DOHH2 (cell line): ENCODE measurements at regions not wholly inside any gene's neighbourhood (a gene's known extent, or its start where the extent isn't known, plus 50 kb on each side); places are given as distances from the start of the nearest gene placed in this dataset.
"Not testable (repeated sequence)": the region's sequence is repeated elsewhere in the genome, so short reads cannot be mapped to it uniquely, and the experiment has no call there.

Experiments
- H3F3A ChIP-seq: fragments of 200-600 bp; sonication (generic), shearing (Covaris generic); 2 replicates; pipeline ENCODE4 v1.6.0; 2016; ENCODE audit warnings: antibody characterized with exemption, mild to moderate bottlenecking; ENCODE audit not compliant: control insufficient read depth, insufficient read depth
- H3K27ac ChIP-seq: fragments of 200-600 bp; sonication (generic); 2 replicates; pipeline ENCODE4 v1.5.1; 2014; ENCODE audit warnings: low read depth, mild to moderate bottlenecking, low read length, moderate library complexity
- H3K27me3 ChIP-seq: fragments of 200-600 bp; sonication (generic); 2 replicates; pipeline ENCODE4 v1.6.1; 2014; ENCODE audit warnings: mild to moderate bottlenecking, low read length, mixed read lengths; ENCODE audit not compliant: control insufficient read depth
- H3K36me3 ChIP-seq: fragments of 200-600 bp; sonication (generic); 2 replicates; pipeline ENCODE4 v1.6.1; 2014; ENCODE audit warnings: mild to moderate bottlenecking, low read length, moderate library complexity, mixed read lengths; ENCODE audit not compliant: control insufficient read depth
- H3K4me1 ChIP-seq: fragments of 200-600 bp; sonication (generic); 2 replicates; pipeline ENCODE4 v1.6.1; 2014; ENCODE audit warnings: mild to moderate bottlenecking, low read length, mixed read lengths; ENCODE audit not compliant: control insufficient read depth
- H3K4me2 ChIP-seq: fragments of 200-600 bp; sonication (generic); 2 replicates; pipeline ENCODE4 v1.6.0; 2014; ENCODE audit warnings: mild to moderate bottlenecking, low read length, moderate library complexity
- H3K4me3 ChIP-seq: fragments of 200-600 bp; sonication (generic); 2 replicates; pipeline ENCODE4 v1.5.1; 2014; ENCODE audit warnings: mild to moderate bottlenecking, low read length, mixed read lengths
- H3K79me2 ChIP-seq: fragments of 200-600 bp; sonication (generic); 2 replicates; pipeline ENCODE4 v1.6.1; 2014; ENCODE audit warnings: mild to moderate bottlenecking, low read length, mixed read lengths; ENCODE audit not compliant: control insufficient read depth
- H3K9me2 ChIP-seq: fragments of 200-600 bp; sonication (generic); replicated peaks from 2 replicates; pipeline ENCODE4 v1.6.1; 2014; ENCODE audit warnings: mild to moderate bottlenecking, low read length, mixed read lengths; ENCODE audit not compliant: control insufficient read depth
- H3K9me3 ChIP-seq: fragments of 200-600 bp; sonication (generic); 2 replicates; pipeline ENCODE4 v1.6.1; 2014; ENCODE audit warnings: antibody characterized with exemption, low read length, mixed read lengths; ENCODE audit not compliant: control insufficient read depth, insufficient read depth
- H4K20me1 ChIP-seq: fragments of 200-600 bp; sonication (generic); 2 replicates; pipeline ENCODE4 v1.6.0; 2014; ENCODE audit warnings: low read depth, mild to moderate bottlenecking, antibody characterized with exemption, low read length, moderate library complexity; ENCODE audit not compliant: control insufficient read depth, insufficient read depth
- EZH2phosphoT487 ChIP-seq: fragments of 200-600 bp; sonication (generic); IDR thresholded peaks from 2 replicates; pipeline ENCODE4 v1.6.1; 2017; ENCODE audit warnings: borderline replicate concordance, mild to moderate bottlenecking, antibody characterized with exemption, low read length, moderate library complexity, mixed read lengths
- TF ChIP-seq, protein P1 (sequence below): fragments of 200-600 bp; sonication (generic); IDR thresholded peaks from one replicate; pipeline ENCODE4 v1.5.1; 2014; ENCODE audit warnings: antibody characterized with exemption, mild to moderate bottlenecking, low read depth, low read length; ENCODE audit not compliant: poor library complexity, severe bottlenecking

DNA sequence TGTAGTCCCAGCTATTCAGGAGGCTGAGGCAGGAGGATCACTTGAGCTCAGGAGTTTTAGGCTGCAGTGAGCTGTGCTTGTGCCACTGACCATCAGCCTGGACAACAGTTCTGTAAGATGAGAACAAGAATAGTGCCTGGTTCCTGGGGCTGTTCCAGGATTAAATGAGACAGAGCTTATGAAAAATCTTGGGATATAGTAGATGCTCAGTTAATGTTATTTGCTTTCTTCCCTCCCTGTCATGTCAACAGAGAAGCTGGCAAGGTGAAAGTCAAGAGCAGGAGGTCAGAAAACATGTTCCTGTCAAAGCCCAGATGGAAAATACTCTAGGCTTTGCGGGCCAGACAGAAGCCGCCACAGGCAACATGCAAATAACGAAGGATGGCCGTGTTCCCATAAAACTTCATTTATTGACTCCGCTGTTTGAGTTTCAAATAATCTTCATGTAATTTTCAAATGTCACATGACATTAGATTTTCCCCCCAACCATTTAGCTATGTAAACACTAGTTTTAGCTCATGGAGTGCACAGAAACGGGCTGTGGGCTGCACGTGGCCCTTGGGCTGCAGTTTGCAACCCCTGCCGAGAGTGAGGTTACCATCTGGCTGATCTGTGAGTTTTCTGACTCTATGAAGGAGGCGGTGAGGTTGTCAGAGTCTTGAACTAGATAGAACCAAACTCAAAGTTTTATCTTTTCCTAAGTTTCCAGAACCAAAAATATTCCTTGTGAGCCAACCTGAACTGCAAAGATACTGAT lies 63.4 kb upstream of the PMEPA1 start:
- Histone ChIP-seq H3K9me2 (no peaks in the 10 kb centered on the region), H3K36me3 (no peaks in the 10 kb centered on the region), H3K27ac (no peak overlapping the region), H3F3A (no peaks in the 10 kb centered on the region), H3K4me1 (peaks cover 6% of the 10 kb centered on the region), H3K4me2 (no peak overlapping the region), H3K4me3 (no peak overlapping the region), H3K9me3 (no peaks in the 10 kb centered on the region), H4K20me1 (no peaks in the 10 kb centered on the region), H3K79me2 (no peaks in the 10 kb centered on the region), H3K27me3 (peaks cover 27% of the 10 kb centered on the region)
- TF ChIP-seq, protein P1, sequence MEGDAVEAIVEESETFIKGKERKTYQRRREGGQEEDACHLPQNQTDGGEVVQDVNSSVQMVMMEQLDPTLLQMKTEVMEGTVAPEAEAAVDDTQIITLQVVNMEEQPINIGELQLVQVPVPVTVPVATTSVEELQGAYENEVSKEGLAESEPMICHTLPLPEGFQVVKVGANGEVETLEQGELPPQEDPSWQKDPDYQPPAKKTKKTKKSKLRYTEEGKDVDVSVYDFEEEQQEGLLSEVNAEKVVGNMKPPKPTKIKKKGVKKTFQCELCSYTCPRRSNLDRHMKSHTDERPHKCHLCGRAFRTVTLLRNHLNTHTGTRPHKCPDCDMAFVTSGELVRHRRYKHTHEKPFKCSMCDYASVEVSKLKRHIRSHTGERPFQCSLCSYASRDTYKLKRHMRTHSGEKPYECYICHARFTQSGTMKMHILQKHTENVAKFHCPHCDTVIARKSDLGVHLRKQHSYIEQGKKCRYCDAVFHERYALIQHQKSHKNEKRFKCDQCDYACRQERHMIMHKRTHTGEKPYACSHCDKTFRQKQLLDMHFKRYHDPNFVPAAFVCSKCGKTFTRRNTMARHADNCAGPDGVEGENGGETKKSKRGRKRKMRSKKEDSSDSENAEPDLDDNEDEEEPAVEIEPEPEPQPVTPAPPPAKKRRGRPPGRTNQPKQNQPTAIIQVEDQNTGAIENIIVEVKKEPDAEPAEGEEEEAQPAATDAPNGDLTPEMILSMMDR: no peak
- no peak for TF ChIP-seq EZH2phosphoT487

DNA sequence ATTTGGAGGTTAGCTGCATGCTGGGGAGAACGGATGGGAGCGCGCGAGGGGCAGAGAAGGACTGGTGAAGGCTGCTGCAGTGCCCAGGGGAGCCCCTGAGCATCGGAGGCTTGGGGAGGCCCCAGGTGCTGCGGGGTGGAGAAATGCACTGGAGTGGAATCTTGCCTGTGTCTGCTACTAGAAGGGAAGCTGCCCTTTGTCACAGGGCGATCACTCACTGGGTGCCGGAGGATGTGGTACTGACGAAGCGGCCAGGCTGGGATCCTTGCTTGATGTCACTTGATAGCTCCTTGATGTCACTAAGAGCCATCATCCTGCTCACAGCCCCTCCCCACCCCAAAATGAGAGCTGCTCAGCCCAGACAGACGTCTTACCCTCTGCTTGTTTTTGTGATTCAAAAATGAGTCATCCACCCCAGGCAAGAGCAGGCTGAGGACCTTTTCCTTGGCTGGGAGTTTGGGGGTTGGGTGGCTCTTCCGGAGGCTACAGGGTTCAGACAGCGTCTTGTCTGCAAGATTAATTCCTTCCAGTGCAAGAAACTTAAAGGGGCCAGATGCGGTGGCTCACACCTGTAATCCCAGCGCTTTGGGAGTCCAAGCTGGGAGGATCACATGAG lies 62.6 kb upstream of the PMEPA1 start:
- H3F3A ChIP-seq: no peaks in the 10 kb centered on the region
- H3K4me3 ChIP-seq: no peak overlapping the region
- no peaks in the 10 kb centered on the region for H3K36me3 ChIP-seq
- H3K4me1 ChIP-seq: no peaks in the 10 kb centered on the region
- H3K9me3 ChIP-seq: no peaks in the 10 kb centered on the region
- H3K4me2 ChIP-seq: no peak overlapping the region
- no peak overlapping the region for H3K27ac ChIP-seq
- no peaks in the 10 kb centered on the region for H3K9me2 ChIP-seq
- no peaks in the 10 kb centered on the region for H4K20me1 ChIP-seq
- no peak for TF ChIP-seq EZH2phosphoT487
- TF ChIP-seq, protein P1: no peak
- no peaks in the 10 kb centered on the region for H3K79me2 ChIP-seq
- H3K27me3 ChIP-seq: peaks cover 34% of the 10 kb centered on the region

DNA sequence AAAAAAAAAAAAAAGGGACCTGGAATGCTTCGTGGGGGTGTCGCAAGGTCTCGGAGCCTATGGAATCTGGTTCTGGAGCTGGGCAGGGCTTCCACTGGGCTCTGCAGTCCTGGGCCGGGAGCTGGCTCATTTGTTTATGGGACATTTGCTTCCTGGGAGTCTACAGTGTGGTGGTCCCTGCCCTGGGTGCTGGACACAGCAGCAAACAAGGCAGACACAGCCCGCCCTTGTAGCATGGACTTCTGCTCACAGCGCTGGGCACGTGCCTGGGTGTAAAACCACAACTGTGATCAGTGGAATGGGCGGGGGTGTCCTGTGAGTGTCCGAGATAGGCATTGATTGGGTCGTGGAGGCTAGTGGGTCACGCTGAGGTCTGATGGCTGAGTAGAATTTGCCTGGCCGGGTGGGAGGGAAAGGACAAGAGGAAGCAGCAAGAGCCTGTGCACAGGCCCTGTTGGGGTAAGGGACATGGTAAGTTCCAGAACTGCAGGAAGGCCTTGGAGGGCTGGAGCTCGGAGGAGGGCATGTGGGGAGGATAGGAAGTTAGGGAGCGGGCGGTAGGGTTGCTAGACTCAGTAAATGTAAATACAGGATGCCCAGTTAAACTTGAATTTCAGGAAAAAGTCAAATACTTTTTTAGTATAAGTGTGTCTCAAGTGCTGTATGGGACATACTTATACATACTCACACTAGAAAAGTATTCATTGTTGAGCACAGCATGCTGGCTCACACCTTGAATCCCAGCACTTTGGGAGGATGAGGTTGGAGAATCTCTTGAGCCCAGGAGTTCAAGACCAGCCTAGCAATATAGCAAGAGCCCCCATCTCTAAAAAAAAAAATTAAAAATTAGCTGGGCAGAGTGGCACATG lies 61.3 kb upstream of the PMEPA1 start:
- Histone ChIP-seq H4K20me1 (no peaks in the 10 kb centered on the region), H3K4me2 (no peak overlapping the region), H3K36me3 (no peaks in the 10 kb centered on the region), H3K27ac (no peak overlapping the region), H3K9me3 (no peaks in the 10 kb centered on the region), H3K79me2 (no peaks in the 10 kb centered on the region), H3K9me2 (no peaks in the 10 kb centered on the region), H3K4me3 (no peak overlapping the region), H3K4me1 (no peaks in the 10 kb centered on the region), H3F3A (no peaks in the 10 kb centered on the region), H3K27me3 (peaks cover 28% of the 10 kb centered on the region)
- TF ChIP-seq EZH2phosphoT487: no peak
- TF ChIP-seq, protein P1: no peak

DNA sequence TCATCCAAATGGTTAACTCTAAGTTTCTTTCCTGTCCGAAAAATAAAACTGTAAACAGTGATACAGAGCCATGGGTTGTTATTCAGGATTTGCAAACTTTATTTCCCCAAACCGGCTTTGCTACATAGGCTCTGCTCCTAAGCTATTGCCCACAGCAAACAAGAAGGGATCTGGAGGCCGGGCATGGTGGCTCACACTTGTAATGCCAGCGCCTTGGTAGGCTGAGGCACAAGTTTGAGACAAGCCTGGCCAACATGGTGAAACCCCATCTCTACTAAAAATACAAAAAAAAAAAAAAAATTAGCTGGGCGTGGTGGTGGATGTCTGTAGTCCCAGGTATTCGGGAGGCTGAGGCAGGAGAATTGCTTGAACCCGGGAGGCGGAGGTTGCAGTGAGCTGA lies 60.6 kb upstream of the PMEPA1 start:
- H3K4me2 ChIP-seq, H3K79me2 ChIP-seq, H3K36me3 ChIP-seq, H4K20me1 ChIP-seq, H3K9me3 ChIP-seq, H3K4me3 ChIP-seq, H3K27ac ChIP-seq, H3K4me1 ChIP-seq, H3F3A ChIP-seq, H3K9me2 ChIP-seq: not testable (repeated sequence)
- H3K27me3 ChIP-seq: peaks cover 25% of the 10 kb centered on the region
